Uterus (tissue), 2 donors: ENCODE measurements at regions not wholly inside any gene's neighbourhood (a gene's known extent, or its start where the extent isn't known, plus 50 kb on each side); places are given as distances from the start of the nearest gene placed in this dataset.

ENCODE experiments used
- CTCF ChIP-seq, 4 experiments: fragments of 200-600 bp in 2 of 4; fragments of 450-650 bp in 2 of 4; sonication (generic) in 2 of 4; IDR thresholded peaks; one replicate each; pipeline ENCODE4 v1.5.1; 2016 to 2019; ENCODE audit warnings: antibody characterized with exemption in 4 of 4, mild to moderate bottlenecking in 2 of 4, moderate library complexity in 1 of 4
- POLR2A ChIP-seq, 2 donors: fragments of 450-650 bp; IDR thresholded peaks; one replicate each; pipeline ENCODE4 v1.6.1; 2016; ENCODE audit warnings: antibody characterized with exemption in 2 of 2, mild to moderate bottlenecking in 1 of 2, moderate library complexity in 1 of 2

GRCh38 chr3:17852217-17852616, 109.8 kb upstream of the TBC1D5 start:
- TF ChIP-seq CTCF (IDR thresholded peaks at IDR 0.05) = no peak
- TF ChIP-seq POLR2A (IDR thresholded peaks at IDR 0.05) = no peak
